ENCODE measurements at regions not wholly inside any gene's neighbourhood (a gene's known extent, or its start where the extent isn't known, plus 50 kb on each side); places are given as distances from the start of the nearest gene placed in this dataset.

GRCh38 chr11:26143566-26144290 lies 188.2 kb upstream of the ANO3 start:
- Histone ChIP-seq H3K27ac (no peak overlapping the region), H3K4me3 (no peak overlapping the region), H3K27me3 (no peaks in the 10 kb centered on the region), H3K4me1 (no peaks in the 10 kb centered on the region), H3K9me3 (no peaks in the 10 kb centered on the region), H3K36me3 (no peaks in the 10 kb centered on the region)
- TF ChIP-seq EP300 (IDR thresholded peaks at IDR 0.05) (no peak), POLR2A (IDR thresholded peaks at IDR 0.05) (no peak), CTCF (IDR thresholded peaks at IDR 0.05) (no peak), POLR2AphosphoS5 (IDR thresholded peaks at IDR 0.05) (no peak)
- intact Hi-C loops (cut with DNase I), result no loop called here
- DNase-seq, result no peak

GRCh38 chr11:26144291-26144690 lies 187.6 kb upstream of the ANO3 start:
- Histone ChIP-seq H3K9me3 (no peaks in the 10 kb centered on the region), H3K27ac (no peak overlapping the region), H3K4me1 (no peaks in the 10 kb centered on the region), H3K27me3 (no peaks in the 10 kb centered on the region), H3K4me3 (no peak overlapping the region), H3K36me3 (no peaks in the 10 kb centered on the region)
- no peak for DNase-seq
- intact Hi-C loops (cut with DNase I), result no loop called here
- TF ChIP-seq POLR2AphosphoS5 (IDR thresholded peaks at IDR 0.05) (no peak), POLR2A (IDR thresholded peaks at IDR 0.05) (no peak), CTCF (IDR thresholded peaks at IDR 0.05) (no peak), EP300 (IDR thresholded peaks at IDR 0.05) (no peak)
- WGBS, 2 donors, result 78 to 79% methylated on average over 2 of the region's 2 CpGs

GRCh38 chr11:26144911-26145310 lies 187.0 kb upstream of the ANO3 start:
- DNase-seq, result no peak
- Histone ChIP-seq H3K27me3 (no peaks in the 10 kb centered on the region), H3K27ac (no peak overlapping the region), H3K4me1 (no peaks in the 10 kb centered on the region), H3K4me3 (no peak overlapping the region), H3K36me3 (no peaks in the 10 kb centered on the region), H3K9me3 (no peaks in the 10 kb centered on the region)
- intact Hi-C loops (cut with DNase I), result no loop called here
- TF ChIP-seq POLR2A (IDR thresholded peaks at IDR 0.05) (no peak), CTCF (IDR thresholded peaks at IDR 0.05) (no peak), EP300 (IDR thresholded peaks at IDR 0.05) (no peak), POLR2AphosphoS5 (IDR thresholded peaks at IDR 0.05) (no peak)

- Histone ChIP-seq H3K27ac (no peak overlapping the region), H3K4me3 (no peak overlapping the region), H3K4me1 (no peaks in the 10 kb centered on the region), H3K36me3 (no peaks in the 10 kb centered on the region), H3K27me3 (no peaks in the 10 kb centered on the region), H3K9me3 (no peaks in the 10 kb centered on the region)
- WGBS, 2 donors, result 87 to 95% methylated on average over 21 of the region's 21 CpGs
- intact Hi-C loops (cut with DNase I), result no loop called here
- DNase-seq, result no peak
- no peak for TF ChIP-seq CTCF (IDR thresholded peaks at IDR 0.05)
- TF ChIP-seq POLR2A (IDR thresholded peaks at IDR 0.05), result no peak
- no peak for TF ChIP-seq POLR2AphosphoS5 (IDR thresholded peaks at IDR 0.05)
- no peak for TF ChIP-seq EP300 (IDR thresholded peaks at IDR 0.05)
Observed at GRCh38 chr11:26149585-26149984, 182.3 kb upstream of the ANO3 start.

- no peaks in the 10 kb centered on the region for H3K9me3 ChIP-seq
- no peaks in the 10 kb centered on the region for H3K36me3 ChIP-seq
- H3K27me3 ChIP-seq, result no peaks in the 10 kb centered on the region
- H3K4me3 ChIP-seq, result no peak overlapping the region
- no peak for TF ChIP-seq EP300 (IDR thresholded peaks at IDR 0.05)
- TF ChIP-seq POLR2AphosphoS5 (IDR thresholded peaks at IDR 0.05), result no peak
- TF ChIP-seq CTCF (IDR thresholded peaks at IDR 0.05), result no peak
- no peak for TF ChIP-seq POLR2A (IDR thresholded peaks at IDR 0.05)
- no peak overlapping the region for H3K27ac ChIP-seq
- WGBS, 2 donors, result 62 to 74% methylated on average over 8 of the region's 8 CpGs
- no peaks in the 10 kb centered on the region for H3K4me1 ChIP-seq
- DNase-seq, result no peak
- intact Hi-C loops (cut with DNase I), result no loop called here
Observed at GRCh38 chr11:26150031-26150430, 181.9 kb upstream of the ANO3 start.
